ENCODE measurements at regions not wholly inside any gene's neighbourhood (a gene's known extent, or its start where the extent isn't known, plus 50 kb on each side); places are given as distances from the start of the nearest gene placed in this dataset.
A peak's percentile ranks its signal among the peaks of the same experiment; 100 is the strongest.

DNA sequence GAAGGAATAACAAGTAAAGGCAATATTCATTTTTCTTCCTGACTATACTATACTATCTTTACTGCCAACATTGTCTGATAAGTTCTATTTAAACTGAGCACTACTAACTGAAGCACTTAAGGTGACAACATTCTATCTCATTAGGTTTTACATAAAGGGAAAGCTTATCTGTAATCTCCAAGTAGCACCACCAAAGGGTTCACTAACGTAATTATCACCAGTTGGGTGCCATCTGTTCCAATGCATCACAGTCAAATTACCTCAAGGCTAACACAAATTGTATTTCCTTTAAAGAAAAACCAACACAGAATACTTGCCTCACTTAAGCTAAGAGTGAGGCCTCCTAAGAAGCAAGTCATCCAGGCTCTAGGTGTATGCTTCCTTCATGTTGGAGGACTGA, 453.8 kb downstream of the RAP2B start:
- CTCF ChIA-PET = no interaction called here
- H3K9me3 ChIP-seq (ENCODE audit: control insufficient read depth, insufficient read depth, low read depth, low read length) = no peaks in the 10 kb centered on the region

GRCh38 chr3:153617463-153617862, 455.4 kb downstream of the RAP2B start:
- H3K4me1 ChIP-seq (ENCODE audit: control insufficient read depth, insufficient read depth, low read length) = 0 out of 2 replicates have a peak, but pooled peaks cover 4% of the 10 kb centered on the region
- ChIA-PET POLR2A (no interaction called here), CTCF (no interaction called here)
- no peak overlapping the region for H3K27ac ChIP-seq (ENCODE audit: extremely low read depth, low read depth, low read length)
- no peaks in the 10 kb centered on the region for H3K9me3 ChIP-seq (ENCODE audit: control insufficient read depth, insufficient read depth, low read depth, low read length)
- H3K36me3 ChIP-seq (ENCODE audit: control insufficient read depth in 2 of 2, insufficient read depth in 1 of 2, low read length in 2 of 2) = no peaks in the 10 kb centered on the region
- TF ChIP-seq ZNF221 (tag by site-specific recombination; IDR thresholded peaks at IDR 0.05; ENCODE audit: borderline replicate concordance) (no peak), ZNF248 (tag by site-specific recombination; IDR thresholded peaks at IDR 0.05) (no peak), BCL11A (tag by site-specific recombination; IDR thresholded peaks at IDR 0.05; ENCODE audit: low read depth) (no peak), ZBTB11 (tag by site-specific recombination; conservative IDR thresholded peaks at IDR 0.05; ENCODE audit: low read depth) (no peak), KLF10 (tag by site-specific recombination; IDR thresholded peaks at IDR 0.05) (no peak), ZNF23 (tag by site-specific recombination; IDR thresholded peaks at IDR 0.05; ENCODE audit: borderline replicate concordance) (no peak), ZNF548 (tag by site-specific recombination; IDR thresholded peaks at IDR 0.05) (no peak), KLF1 (tag by site-specific recombination; IDR thresholded peaks at IDR 0.05) (no peak), PRDM2 (tag by site-specific recombination; IDR thresholded peaks at IDR 0.05; ENCODE audit: borderline replicate concordance) (no peak)
- TF ChIP-seq, protein P1, sequence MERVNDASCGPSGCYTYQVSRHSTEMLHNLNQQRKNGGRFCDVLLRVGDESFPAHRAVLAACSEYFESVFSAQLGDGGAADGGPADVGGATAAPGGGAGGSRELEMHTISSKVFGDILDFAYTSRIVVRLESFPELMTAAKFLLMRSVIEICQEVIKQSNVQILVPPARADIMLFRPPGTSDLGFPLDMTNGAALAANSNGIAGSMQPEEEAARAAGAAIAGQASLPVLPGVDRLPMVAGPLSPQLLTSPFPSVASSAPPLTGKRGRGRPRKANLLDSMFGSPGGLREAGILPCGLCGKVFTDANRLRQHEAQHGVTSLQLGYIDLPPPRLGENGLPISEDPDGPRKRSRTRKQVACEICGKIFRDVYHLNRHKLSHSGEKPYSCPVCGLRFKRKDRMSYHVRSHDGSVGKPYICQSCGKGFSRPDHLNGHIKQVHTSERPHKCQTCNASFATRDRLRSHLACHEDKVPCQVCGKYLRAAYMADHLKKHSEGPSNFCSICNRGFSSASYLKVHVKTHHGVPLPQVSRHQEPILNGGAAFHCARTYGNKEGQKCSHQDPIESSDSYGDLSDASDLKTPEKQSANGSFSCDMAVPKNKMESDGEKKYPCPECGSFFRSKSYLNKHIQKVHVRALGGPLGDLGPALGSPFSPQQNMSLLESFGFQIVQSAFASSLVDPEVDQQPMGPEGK (tag by site-specific recombination; IDR thresholded peaks at IDR 0.05) = no peak
- H3K4me3 ChIP-seq (ENCODE audit: low read depth, low read length) = no peak overlapping the region

More for the DNA sequence above, 453.8 kb downstream of the RAP2B start:
- TF ChIP-seq TCF7L2 (IDR thresholded peaks at IDR 0.05; ENCODE audit: borderline replicate concordance, low read depth, low read length) = peak; percentile 57; the same call in 1 of the 2 replicates
- no peak for TF ChIP-seq ZBTB20 (tag by site-specific recombination; IDR thresholded peaks at IDR 0.05)
- H3K36me3 ChIP-seq (ENCODE audit: control insufficient read depth in 2 of 2, insufficient read depth in 1 of 2, low read length in 2 of 2) = no peaks in the 10 kb centered on the region
- H3K4me1 ChIP-seq (ENCODE audit: control insufficient read depth, insufficient read depth, low read length) = 0 out of 2 replicates have a peak, but pooled peaks cover 4% of the 10 kb centered on the region
- H3K4me3 ChIP-seq (ENCODE audit: low read depth, low read length) = no peak overlapping the region
- POLR2A ChIA-PET = no interaction called here
- no peak overlapping the region for H3K27ac ChIP-seq (ENCODE audit: extremely low read depth, low read depth, low read length)

All from HEK293 (cell line).